Neuronal stem cell (in vitro differentiated cells): ENCODE measurements at regions not wholly inside any gene's neighbourhood (a gene's known extent, or its start where the extent isn't known, plus 50 kb on each side); places are given as distances from the start of the nearest gene placed in this dataset.

Experiments
- DNase-seq: peaks from one replicate; pipeline ENCODE4 v3.0.0-alpha.2; 2013; ENCODE audit warnings: low spot score
- H2AFZ ChIP-seq: one replicate; pipeline ENCODE4 v1.6.1; 2013; ENCODE audit warnings: mild to moderate bottlenecking, low read length, inconsistent platforms
- H2AK5ac ChIP-seq: 2 replicates; pipeline ENCODE4 v1.6.1; 2013; ENCODE audit warnings: low read depth, mild to moderate bottlenecking, inconsistent platforms, low read length, moderate library complexity, mixed read lengths
- H2BK120ac ChIP-seq: 2 replicates; pipeline ENCODE4 v1.6.1; 2013; ENCODE audit warnings: low read depth, mild to moderate bottlenecking, inconsistent platforms, low read length, moderate library complexity, mixed read lengths
- H2BK12ac ChIP-seq: one replicate; pipeline ENCODE4 v1.6.1; 2013; ENCODE audit warnings: low read length, inconsistent platforms
- H2BK15ac ChIP-seq: 2 replicates; pipeline ENCODE4 v1.6.1; 2013; ENCODE audit warnings: mild to moderate bottlenecking, low read length, inconsistent platforms, mixed read lengths
- H2BK5ac ChIP-seq: one replicate; pipeline ENCODE4 v1.6.1; 2013; ENCODE audit warnings: inconsistent platforms, mild to moderate bottlenecking, low read length, moderate library complexity
- H3K14ac ChIP-seq: one replicate; pipeline ENCODE4 v1.6.1; 2013; ENCODE audit warnings: low read length, inconsistent platforms
- H3K18ac ChIP-seq: 2 replicates; pipeline ENCODE4 v1.6.1; 2013; ENCODE audit warnings: low read length, inconsistent platforms
- H3K23ac ChIP-seq: 2 replicates; pipeline ENCODE4 v1.6.1; 2013; ENCODE audit warnings: low read depth, mild to moderate bottlenecking, mixed read lengths, low read length, inconsistent platforms; ENCODE audit not compliant: poor library complexity
- H3K27ac ChIP-seq: replicated peaks from 3 replicates; pipeline ENCODE4 v1.5.1; 2013; ENCODE audit warnings: low read length, inconsistent platforms
- H3K27me3 ChIP-seq, 3 experiments: 2 replicates each; pipeline ENCODE4 v1.6.1; 2013; ENCODE audit warnings: low read length in 3 of 3, mild to moderate bottlenecking in 2 of 3, inconsistent platforms in 1 of 3, low read depth in 1 of 3, mixed read lengths in 1 of 3, moderate library complexity in 1 of 3; ENCODE audit not compliant: control insufficient read depth in 3 of 3, insufficient read depth in 3 of 3
- H3K36me3 ChIP-seq, 2 donors: replicated peaks in 1 of 2; 2 replicates each; pipeline ENCODE4 v1.6.1; 2013; ENCODE audit warnings: low read length in 2 of 2; ENCODE audit not compliant: control insufficient read depth in 2 of 2, insufficient read depth in 2 of 2
- H3K4ac ChIP-seq: 2 replicates; pipeline ENCODE4 v1.6.1; 2013; ENCODE audit warnings: inconsistent platforms, mild to moderate bottlenecking, low read length, moderate library complexity
- H3K4me1 ChIP-seq, 2 donors: 1 replicate in 1 of 2; 2 replicates in 1 of 2; pipeline ENCODE4 v1.6.1; 2013; ENCODE audit warnings: low read length in 2 of 2, low read depth in 1 of 2; ENCODE audit not compliant: control insufficient read depth in 2 of 2, insufficient read depth in 1 of 2
- H3K4me2 ChIP-seq: one replicate; pipeline ENCODE4 v1.6.1; 2013; ENCODE audit warnings: mild to moderate bottlenecking, low read length, inconsistent platforms; ENCODE audit not compliant: insufficient read depth, poor library complexity, severe bottlenecking
- H3K4me3 ChIP-seq, 2 donors: 2 replicates each; pipeline ENCODE4 v1.5.1; 2013; ENCODE audit warnings: low read length in 2 of 2, mild to moderate bottlenecking in 2 of 2, inconsistent platforms in 1 of 2, moderate library complexity in 1 of 2
- H3K79me1 ChIP-seq: one replicate; pipeline ENCODE4 v1.6.1; 2013; ENCODE audit warnings: low read depth, mild to moderate bottlenecking, inconsistent platforms, low read length, moderate library complexity
- H3K9ac ChIP-seq: one replicate; pipeline ENCODE4 v1.6.1; 2013; ENCODE audit warnings: mild to moderate bottlenecking, low read depth, low read length, inconsistent platforms; ENCODE audit not compliant: poor library complexity
- H3K9me3 ChIP-seq, 2 donors: replicated peaks in 1 of 2; 2 replicates each; pipeline versions ENCODE3 to v1.6.1; 2013; ENCODE audit warnings: low read length in 2 of 2, mild to moderate bottlenecking in 2 of 2, inconsistent platforms in 1 of 2, low read depth in 1 of 2, mixed read lengths in 1 of 2, moderate library complexity in 1 of 2; ENCODE audit not compliant: control insufficient read depth in 2 of 2, insufficient read depth in 1 of 2
- H4K8ac ChIP-seq: one replicate; pipeline ENCODE4 v1.6.1; 2013; ENCODE audit warnings: low read depth, mild to moderate bottlenecking, inconsistent platforms, low read length, moderate library complexity
- H4K91ac ChIP-seq: one replicate; pipeline ENCODE4 v1.6.1; 2013; ENCODE audit warnings: low read length, low read depth, mild to moderate bottlenecking, inconsistent platforms; ENCODE audit not compliant: poor library complexity
- WGBS, 2 donors: extraction: QIAGEN DNeasy Blood & Tissue Kit; methylation state at CpG; one replicate each; pipeline ENCODE4 v1.1.7; 2013; ENCODE audit warnings: missing lambda C conversion rate in 2 of 2, mixed read lengths in 1 of 2; ENCODE audit not compliant: insufficient read length in 2 of 2, insufficient replicate concordance in 1 of 2; ENCODE audit errors: extremely low coverage in 2 of 2; 5-methylcytosine and 5-hydroxymethylcytosine counted together

DNA sequence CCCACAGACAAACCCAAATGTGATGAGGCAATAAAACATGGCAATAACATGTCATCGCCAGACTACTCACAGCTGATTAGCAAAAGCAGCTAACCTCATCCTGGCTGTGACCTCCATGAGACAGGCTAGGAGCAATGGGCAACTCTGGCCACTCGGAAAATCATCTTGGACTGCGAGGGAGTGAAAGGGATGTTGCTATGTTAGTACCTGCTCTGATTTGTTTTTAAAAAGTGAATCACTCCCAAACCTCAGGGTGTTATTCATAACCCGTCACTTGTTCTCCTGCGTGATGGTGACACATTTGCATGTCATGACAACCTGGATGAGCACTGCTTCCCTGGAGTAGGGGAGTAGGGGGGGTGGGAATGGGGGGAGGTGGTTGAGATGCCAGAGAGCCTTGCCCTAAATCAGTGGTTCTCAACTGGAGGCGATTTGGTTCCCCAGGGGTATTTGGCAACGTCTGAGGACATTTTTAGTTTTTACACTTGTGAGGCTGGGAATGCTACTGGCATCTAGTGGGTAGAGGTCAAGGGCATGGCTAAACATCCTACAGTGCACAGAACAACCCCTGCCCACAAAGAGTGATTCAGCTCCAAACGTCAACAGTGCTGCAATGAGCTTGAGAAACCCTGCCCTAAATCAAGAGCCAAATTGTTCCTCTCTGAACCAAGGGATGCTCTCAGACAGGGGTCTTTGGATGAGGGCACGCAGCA is 241.7 kb downstream of the SOX9 start:
- Histone ChIP-seq H3K4ac (no peak overlapping the region), H2AK5ac (no peak overlapping the region), H3K36me3 (no peaks in the 10 kb centered on the region), H3K4me2 (no peak overlapping the region), H2BK12ac (no peak overlapping the region), H2BK15ac (no peak overlapping the region), H3K23ac (no peak overlapping the region), H3K14ac (no peak overlapping the region), H3K9me3 (no peaks in the 10 kb centered on the region), H3K4me1 (no peaks in the 10 kb centered on the region), H3K9ac (no peak overlapping the region), H2BK120ac (no peak overlapping the region), H3K4me3 (no peak overlapping the region), H4K91ac (no peak overlapping the region), H3K79me1 (no peaks in the 10 kb centered on the region), H3K18ac (no peak overlapping the region), H3K27ac (no peak overlapping the region), H3K27me3 (no peaks in the 10 kb centered on the region), H4K8ac (no peak overlapping the region), H2AFZ (no peak overlapping the region), H2BK5ac (no peak overlapping the region)
- WGBS, 2 donors = no CpG with 5 or more reads among the region's 9 CpGs
- DNase-seq = no peak

DNA sequence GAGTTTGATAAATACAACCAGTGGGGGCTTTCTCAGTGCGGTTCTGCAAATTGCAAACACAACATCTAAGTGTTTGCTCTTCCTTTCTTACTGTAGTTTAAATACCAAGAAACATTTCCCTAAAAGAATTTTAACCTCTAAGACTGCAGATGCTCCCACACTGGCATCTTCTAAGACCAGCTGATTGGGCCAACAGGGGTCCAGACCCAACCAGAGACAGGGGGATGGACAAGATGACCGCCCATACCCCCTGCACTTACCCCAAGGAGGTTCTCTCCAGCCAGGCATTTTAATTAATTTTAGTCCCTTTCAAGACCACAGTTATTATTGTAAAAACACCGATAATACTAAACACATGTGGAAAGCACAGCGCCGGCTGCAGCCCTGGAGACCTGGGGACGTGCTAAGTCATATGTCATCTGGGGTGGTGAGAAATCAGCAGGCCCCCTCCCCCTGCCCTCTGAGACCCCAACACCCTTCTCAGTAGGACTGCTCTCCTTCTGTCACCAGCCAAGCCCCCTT is 242.3 kb downstream of the SOX9 start:
- no CpG with 5 or more reads among the region's 6 CpGs for WGBS, 2 donors
- H3K36me3 ChIP-seq = no peaks in the 10 kb centered on the region

DNA sequence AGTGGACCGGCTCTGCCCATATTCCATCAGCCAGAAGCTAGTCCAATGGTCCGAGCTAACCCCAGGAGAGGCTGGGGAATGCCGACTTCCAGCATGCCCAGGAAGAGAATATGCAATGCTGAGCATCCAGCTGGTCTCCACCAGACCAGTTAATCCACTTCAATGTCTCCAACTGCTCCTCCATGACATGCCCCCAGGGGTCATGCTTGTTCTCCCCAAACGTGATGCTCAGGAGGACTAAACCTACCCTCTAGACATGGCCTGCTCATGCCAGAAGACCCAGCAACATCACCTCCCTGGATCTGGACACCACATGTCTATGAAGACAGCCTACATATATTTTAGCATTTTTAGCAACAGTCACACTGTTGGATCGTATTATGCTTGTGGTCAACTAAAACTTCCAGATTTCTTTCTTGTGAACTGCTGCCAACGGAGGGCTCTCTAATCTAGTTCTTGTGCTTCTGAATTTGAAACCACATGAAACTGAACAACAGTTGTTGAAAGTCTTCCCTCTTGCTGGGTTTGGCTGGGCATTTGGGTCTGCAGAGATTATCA is 245.1 kb downstream of the SOX9 start:
- no peak overlapping the region for H3K14ac ChIP-seq
- no peaks in the 10 kb centered on the region for H3K9me3 ChIP-seq
- H2BK5ac ChIP-seq = no peak overlapping the region
- H3K4me2 ChIP-seq = no peak overlapping the region
- no peak overlapping the region for H4K8ac ChIP-seq
- no peak overlapping the region for H3K4me3 ChIP-seq
- H3K79me1 ChIP-seq = no peaks in the 10 kb centered on the region
- no peak overlapping the region for H3K27ac ChIP-seq
- H3K9ac ChIP-seq = no peak overlapping the region
- H4K91ac ChIP-seq = no peak overlapping the region
- H3K4me1 ChIP-seq = no peaks in the 10 kb centered on the region
- no CpG with 5 or more reads among the region's 6 CpGs for WGBS, 2 donors
- H3K27me3 ChIP-seq = no peaks in the 10 kb centered on the region
- no peak overlapping the region for H3K4ac ChIP-seq
- H2AFZ ChIP-seq = no peak overlapping the region
- H2BK15ac ChIP-seq = no peak overlapping the region
- H3K23ac ChIP-seq = no peak overlapping the region
- H3K36me3 ChIP-seq = no peaks in the 10 kb centered on the region
- H2AK5ac ChIP-seq = no peak overlapping the region
- H2BK120ac ChIP-seq = no peak overlapping the region
- H3K18ac ChIP-seq = no peak overlapping the region
- DNase-seq = no peak
- H2BK12ac ChIP-seq = no peak overlapping the region

More for the DNA sequence above, 242.3 kb downstream of the SOX9 start:
- no peaks in the 10 kb centered on the region for H3K9me3 ChIP-seq
- H4K8ac ChIP-seq = no peak overlapping the region
- H2AFZ ChIP-seq = no peak overlapping the region
- no peak overlapping the region for H4K91ac ChIP-seq
- no peak overlapping the region for H3K18ac ChIP-seq
- no peak overlapping the region for H3K4me3 ChIP-seq
- H2BK5ac ChIP-seq = no peak overlapping the region
- H2BK15ac ChIP-seq = no peak overlapping the region
- no peak overlapping the region for H2BK12ac ChIP-seq
- H3K14ac ChIP-seq = no peak overlapping the region
- H3K23ac ChIP-seq = no peak overlapping the region
- no peak for DNase-seq
- no peak overlapping the region for H3K27ac ChIP-seq
- no peak overlapping the region for H3K4me2 ChIP-seq
- H2AK5ac ChIP-seq = no peak overlapping the region
- no peaks in the 10 kb centered on the region for H3K79me1 ChIP-seq
- no peaks in the 10 kb centered on the region for H3K27me3 ChIP-seq
- no peak overlapping the region for H2BK120ac ChIP-seq
- H3K4me1 ChIP-seq = no peaks in the 10 kb centered on the region
- H3K4ac ChIP-seq = no peak overlapping the region
- H3K9ac ChIP-seq = no peak overlapping the region

DNA sequence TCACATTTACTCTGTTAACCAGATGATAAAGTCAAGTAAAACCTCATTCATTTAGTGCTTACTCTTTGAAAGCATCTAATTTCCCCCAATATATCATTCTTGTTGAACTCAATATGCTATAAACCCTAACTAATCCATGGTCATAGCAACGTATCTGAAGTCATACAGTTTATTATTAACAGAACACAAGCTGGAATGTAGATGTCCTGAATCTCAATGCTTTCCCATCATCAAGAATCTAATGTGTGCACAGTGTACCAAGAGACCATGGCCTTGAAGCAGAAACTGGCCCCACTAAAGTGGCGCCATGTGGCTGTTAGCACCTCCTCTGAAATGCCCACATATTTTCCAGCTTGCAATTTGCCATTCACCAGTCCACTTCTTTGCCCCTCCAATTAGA is 245.8 kb downstream of the SOX9 start:
- no peaks in the 10 kb centered on the region for H3K79me1 ChIP-seq
- no peak overlapping the region for H3K18ac ChIP-seq
- H3K9ac ChIP-seq = no peak overlapping the region
- no CpG with 5 or more reads among the region's 2 CpGs for WGBS, 2 donors
- H2AK5ac ChIP-seq = no peak overlapping the region
- no peak overlapping the region for H3K4ac ChIP-seq
- no peak overlapping the region for H3K4me3 ChIP-seq
- no peak overlapping the region for H4K91ac ChIP-seq
- no peak overlapping the region for H2BK5ac ChIP-seq
- H3K9me3 ChIP-seq = no peaks in the 10 kb centered on the region
- H3K27ac ChIP-seq = no peak overlapping the region
- no peak overlapping the region for H2BK15ac ChIP-seq
- no peak overlapping the region for H3K23ac ChIP-seq
- H3K36me3 ChIP-seq = no peaks in the 10 kb centered on the region
- no peak overlapping the region for H2BK120ac ChIP-seq
- no peak overlapping the region for H2AFZ ChIP-seq
- H4K8ac ChIP-seq = no peak overlapping the region
- no peak overlapping the region for H3K14ac ChIP-seq
- H2BK12ac ChIP-seq = no peak overlapping the region
- no peaks in the 10 kb centered on the region for H3K4me1 ChIP-seq
- DNase-seq = no peak
- H3K4me2 ChIP-seq = no peak overlapping the region
- H3K27me3 ChIP-seq = no peaks in the 10 kb centered on the region
